ENCODE measurements at regions not wholly inside any gene's neighbourhood (a gene's known extent, or its start where the extent isn't known, plus 50 kb on each side); places are given as distances from the start of the nearest gene placed in this dataset.

DNA sequence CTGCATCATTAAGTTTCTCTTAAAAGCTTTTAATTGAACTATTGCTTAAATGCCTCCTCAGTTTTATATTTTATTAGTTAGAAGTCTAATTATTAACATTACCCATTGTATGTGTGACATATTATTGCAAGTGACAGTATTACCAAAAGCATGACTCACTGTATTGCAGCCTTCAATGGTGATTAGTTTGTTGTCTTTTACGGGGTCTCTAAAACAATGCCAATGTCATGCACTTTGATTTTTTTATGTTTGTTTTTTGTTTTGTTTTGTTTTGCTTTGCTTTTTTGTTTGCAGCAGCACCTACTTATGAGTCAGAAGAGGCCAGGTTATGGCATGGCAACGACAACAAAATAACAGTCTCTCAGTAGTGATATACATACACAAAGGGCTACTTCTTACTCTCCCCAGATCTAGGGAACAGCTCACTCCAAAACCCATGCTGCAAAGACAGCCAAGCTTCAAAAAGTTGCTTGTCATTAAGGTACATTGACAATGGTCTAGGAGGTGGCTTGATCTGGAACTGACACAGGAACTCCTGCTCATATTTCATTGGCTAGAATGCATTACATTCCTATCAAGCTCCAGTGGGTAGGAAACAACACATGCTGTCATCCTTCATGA, 293.7 kb upstream of the POM121L12 start:
- TF ChIP-seq POLR2A (IDR thresholded peaks at IDR 0.05), result no peak
- TF ChIP-seq, protein P1, sequence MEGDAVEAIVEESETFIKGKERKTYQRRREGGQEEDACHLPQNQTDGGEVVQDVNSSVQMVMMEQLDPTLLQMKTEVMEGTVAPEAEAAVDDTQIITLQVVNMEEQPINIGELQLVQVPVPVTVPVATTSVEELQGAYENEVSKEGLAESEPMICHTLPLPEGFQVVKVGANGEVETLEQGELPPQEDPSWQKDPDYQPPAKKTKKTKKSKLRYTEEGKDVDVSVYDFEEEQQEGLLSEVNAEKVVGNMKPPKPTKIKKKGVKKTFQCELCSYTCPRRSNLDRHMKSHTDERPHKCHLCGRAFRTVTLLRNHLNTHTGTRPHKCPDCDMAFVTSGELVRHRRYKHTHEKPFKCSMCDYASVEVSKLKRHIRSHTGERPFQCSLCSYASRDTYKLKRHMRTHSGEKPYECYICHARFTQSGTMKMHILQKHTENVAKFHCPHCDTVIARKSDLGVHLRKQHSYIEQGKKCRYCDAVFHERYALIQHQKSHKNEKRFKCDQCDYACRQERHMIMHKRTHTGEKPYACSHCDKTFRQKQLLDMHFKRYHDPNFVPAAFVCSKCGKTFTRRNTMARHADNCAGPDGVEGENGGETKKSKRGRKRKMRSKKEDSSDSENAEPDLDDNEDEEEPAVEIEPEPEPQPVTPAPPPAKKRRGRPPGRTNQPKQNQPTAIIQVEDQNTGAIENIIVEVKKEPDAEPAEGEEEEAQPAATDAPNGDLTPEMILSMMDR (IDR thresholded peaks at IDR 0.05), result no peak
